ENCODE measurements at regions not wholly inside any gene's neighbourhood (a gene's known extent, or its start where the extent isn't known, plus 50 kb on each side); places are given as distances from the start of the nearest gene placed in this dataset.

DNA sequence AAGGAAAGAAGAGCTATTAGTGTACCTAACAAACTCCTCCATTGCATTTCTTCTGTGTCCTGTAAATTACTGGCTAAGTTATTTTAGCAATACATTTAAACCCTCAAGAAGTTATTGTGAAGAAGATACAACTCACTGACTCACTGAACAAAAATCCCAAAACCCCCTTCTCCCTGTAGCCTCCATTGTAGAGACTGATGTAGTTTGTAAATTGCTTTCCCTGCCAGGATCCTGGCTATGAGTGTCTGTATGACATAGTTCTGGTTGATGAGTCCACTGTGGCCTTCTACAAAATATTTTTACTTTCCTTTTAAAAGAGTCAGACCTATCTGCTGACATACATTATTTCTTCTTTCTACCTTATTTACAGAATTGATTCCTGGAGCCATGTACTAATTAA, 155.6 kb downstream of the SLC6A15 start:
- H4K20me1 ChIP-seq (ENCODE audit: insufficient read depth, low read length), result no peaks in the 10 kb centered on the region
- H2AFZ ChIP-seq (ENCODE audit: low read depth, low read length), result no peak overlapping the region
- no peak overlapping the region for H3K4me2 ChIP-seq (ENCODE audit: low read length)
- H3K4me1 ChIP-seq (ENCODE audit: low read length), result peaks cover 6% of the 10 kb centered on the region; the same call in 1 of the 2 replicates
- no peak overlapping the region for H3K27ac ChIP-seq (ENCODE audit: low read length)
- H3K4me3 ChIP-seq (ENCODE audit: low read length), result no peak overlapping the region
- H3K36me3 ChIP-seq (replicated peaks; ENCODE audit: low read depth, low read length), result no peaks in the 10 kb centered on the region
- H3K9ac ChIP-seq (ENCODE audit: low read length), result no peak overlapping the region
- H3K9me3 ChIP-seq (ENCODE audit: insufficient read depth, low read length), result no peaks in the 10 kb centered on the region
- H3K27me3 ChIP-seq (ENCODE audit: low read depth, low read length), result no peaks in the 10 kb centered on the region
- TF ChIP-seq, protein P1, sequence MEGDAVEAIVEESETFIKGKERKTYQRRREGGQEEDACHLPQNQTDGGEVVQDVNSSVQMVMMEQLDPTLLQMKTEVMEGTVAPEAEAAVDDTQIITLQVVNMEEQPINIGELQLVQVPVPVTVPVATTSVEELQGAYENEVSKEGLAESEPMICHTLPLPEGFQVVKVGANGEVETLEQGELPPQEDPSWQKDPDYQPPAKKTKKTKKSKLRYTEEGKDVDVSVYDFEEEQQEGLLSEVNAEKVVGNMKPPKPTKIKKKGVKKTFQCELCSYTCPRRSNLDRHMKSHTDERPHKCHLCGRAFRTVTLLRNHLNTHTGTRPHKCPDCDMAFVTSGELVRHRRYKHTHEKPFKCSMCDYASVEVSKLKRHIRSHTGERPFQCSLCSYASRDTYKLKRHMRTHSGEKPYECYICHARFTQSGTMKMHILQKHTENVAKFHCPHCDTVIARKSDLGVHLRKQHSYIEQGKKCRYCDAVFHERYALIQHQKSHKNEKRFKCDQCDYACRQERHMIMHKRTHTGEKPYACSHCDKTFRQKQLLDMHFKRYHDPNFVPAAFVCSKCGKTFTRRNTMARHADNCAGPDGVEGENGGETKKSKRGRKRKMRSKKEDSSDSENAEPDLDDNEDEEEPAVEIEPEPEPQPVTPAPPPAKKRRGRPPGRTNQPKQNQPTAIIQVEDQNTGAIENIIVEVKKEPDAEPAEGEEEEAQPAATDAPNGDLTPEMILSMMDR (IDR thresholded peaks at IDR 0.05; ENCODE audit: low read depth, low read length), result no peak
- no peak for TF ChIP-seq EZH2phosphoT487 (IDR thresholded peaks at IDR 0.05; ENCODE audit: low read depth)
- H3K79me2 ChIP-seq (ENCODE audit: low read length), result no peaks in the 10 kb centered on the region

DNA sequence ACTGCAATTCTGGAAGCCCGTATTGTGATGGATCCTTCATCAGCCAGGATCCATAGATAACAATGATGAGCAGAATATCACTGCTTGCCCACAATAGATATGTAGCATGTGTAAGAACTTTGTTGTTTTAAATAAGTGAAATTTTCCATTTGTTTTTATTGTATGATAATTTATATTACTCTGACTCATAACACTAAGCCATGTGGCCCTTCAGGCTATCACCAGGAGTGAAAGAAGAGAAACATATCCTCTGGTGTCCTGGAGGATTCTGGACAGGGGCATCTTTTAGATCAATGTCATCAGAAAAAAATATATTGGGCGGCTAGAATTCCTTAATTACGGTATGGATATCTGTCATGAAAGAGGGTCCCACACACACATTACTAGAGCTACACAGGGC, 167.5 kb downstream of the SLC6A15 start:
- Histone ChIP-seq H3K9me3 (ENCODE audit: insufficient read depth, low read length) (no peaks in the 10 kb centered on the region), H3K27me3 (ENCODE audit: low read depth, low read length) (no peaks in the 10 kb centered on the region), H3K4me3 (ENCODE audit: low read length) (no peak overlapping the region), H4K20me1 (ENCODE audit: insufficient read depth, low read length) (no peaks in the 10 kb centered on the region), H2AFZ (ENCODE audit: low read depth, low read length) (no peak overlapping the region), H3K4me2 (ENCODE audit: low read length) (no peak overlapping the region), H3K27ac (ENCODE audit: low read length) (no peak overlapping the region), H3K36me3 (replicated peaks; ENCODE audit: low read depth, low read length) (no peaks in the 10 kb centered on the region), H3K79me2 (ENCODE audit: low read length) (no peaks in the 10 kb centered on the region), H3K9ac (ENCODE audit: low read length) (no peak overlapping the region), H3K4me1 (ENCODE audit: low read length) (peaks cover 22% of the 10 kb centered on the region)
- no peak for TF ChIP-seq EZH2phosphoT487 (IDR thresholded peaks at IDR 0.05; ENCODE audit: low read depth)
- TF ChIP-seq, protein P1 (IDR thresholded peaks at IDR 0.05; ENCODE audit: low read depth, low read length), result no peak

DNA sequence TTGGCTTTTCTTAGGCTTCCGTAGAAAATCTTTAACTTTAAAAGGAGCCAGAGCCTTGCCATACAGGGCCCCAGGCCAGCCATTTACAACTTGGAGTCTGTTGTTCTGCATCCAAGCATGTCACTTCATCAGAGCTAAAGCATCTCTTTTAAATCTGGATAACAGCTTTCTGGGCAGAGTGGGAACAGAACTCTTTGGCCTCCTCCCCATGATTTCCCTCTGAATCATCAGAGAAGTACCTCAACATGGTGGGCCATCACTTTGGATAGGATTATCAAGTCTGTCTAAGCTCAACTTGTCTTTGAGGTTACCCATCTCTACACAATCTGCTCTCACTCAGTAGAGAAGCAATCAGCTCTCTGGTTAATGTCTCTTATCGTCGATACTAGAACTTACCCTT, 170.9 kb downstream of the SLC6A15 start:
- Histone ChIP-seq H3K4me2 (ENCODE audit: low read length) (no peak overlapping the region), H4K20me1 (ENCODE audit: insufficient read depth, low read length) (no peaks in the 10 kb centered on the region), H3K9me3 (ENCODE audit: insufficient read depth, low read length) (no peaks in the 10 kb centered on the region), H3K36me3 (replicated peaks; ENCODE audit: low read depth, low read length) (no peaks in the 10 kb centered on the region), H3K4me1 (ENCODE audit: low read length) (0 out of 2 replicates have a peak, but pooled peaks cover under 1% of the 10 kb centered on the region), H3K79me2 (ENCODE audit: low read length) (no peaks in the 10 kb centered on the region), H3K4me3 (ENCODE audit: low read length) (no peak overlapping the region), H3K27me3 (ENCODE audit: low read depth, low read length) (no peaks in the 10 kb centered on the region), H3K9ac (ENCODE audit: low read length) (no peak overlapping the region), H2AFZ (ENCODE audit: low read depth, low read length) (no peak overlapping the region), H3K27ac (ENCODE audit: low read length) (no peak overlapping the region)
- TF ChIP-seq EZH2phosphoT487 (IDR thresholded peaks at IDR 0.05; ENCODE audit: low read depth), result no peak
- TF ChIP-seq, protein P1 (IDR thresholded peaks at IDR 0.05; ENCODE audit: low read depth, low read length), result no peak

DNA sequence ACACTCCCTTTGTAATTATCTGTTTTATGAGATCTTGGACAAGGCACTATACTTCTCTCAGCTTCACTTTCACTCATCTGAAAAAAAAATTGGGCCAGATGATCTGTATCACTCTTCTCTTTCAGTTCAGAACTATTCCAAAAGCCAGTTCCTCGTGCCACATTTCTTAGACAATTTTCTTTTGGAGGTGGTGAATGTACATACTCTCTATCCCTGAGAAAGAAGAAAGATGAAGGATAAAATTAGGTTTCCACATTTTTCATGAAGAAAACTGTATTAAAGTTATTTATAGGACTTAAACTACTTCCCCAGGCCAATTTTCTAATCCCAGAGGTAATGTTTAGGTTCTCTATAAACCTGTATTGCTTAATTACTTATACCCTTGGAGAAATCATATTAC, 171.6 kb downstream of the SLC6A15 start:
- TF ChIP-seq EZH2phosphoT487 (IDR thresholded peaks at IDR 0.05; ENCODE audit: low read depth), result no peak
- TF ChIP-seq, protein P1 (IDR thresholded peaks at IDR 0.05; ENCODE audit: low read depth, low read length), result no peak
- H3K4me3 ChIP-seq (ENCODE audit: low read length), result no peak overlapping the region
- H2AFZ ChIP-seq (ENCODE audit: low read depth, low read length), result no peak overlapping the region
- no peaks in the 10 kb centered on the region for H3K9me3 ChIP-seq (ENCODE audit: insufficient read depth, low read length)
- H3K27me3 ChIP-seq (ENCODE audit: low read depth, low read length), result no peaks in the 10 kb centered on the region
- no peaks in the 10 kb centered on the region for H3K79me2 ChIP-seq (ENCODE audit: low read length)
- H4K20me1 ChIP-seq (ENCODE audit: insufficient read depth, low read length), result no peaks in the 10 kb centered on the region
- no peak overlapping the region for H3K4me2 ChIP-seq (ENCODE audit: low read length)
- H3K36me3 ChIP-seq (replicated peaks; ENCODE audit: low read depth, low read length), result no peaks in the 10 kb centered on the region
- no peak overlapping the region for H3K9ac ChIP-seq (ENCODE audit: low read length)
- no peaks in the 10 kb centered on the region for H3K4me1 ChIP-seq (ENCODE audit: low read length)
- H3K27ac ChIP-seq (ENCODE audit: low read length), result no peak overlapping the region
